ENCODE measurements at regions not wholly inside any gene's neighbourhood (a gene's known extent, or its start where the extent isn't known, plus 50 kb on each side); places are given as distances from the start of the nearest gene placed in this dataset.

GRCh38 chr6:154592199-154592860 is 81.8 kb upstream of the CNKSR3 start:
- DNase-seq: no peak
- H3K27me3 ChIP-seq: no peaks in the 10 kb centered on the region
- intact Hi-C loops (cut with DNase I): no loop called here
- H3K9ac ChIP-seq (ENCODE audit: low read depth in 2 of 2, low read length in 2 of 2): no peak overlapping the region
- TF ChIP-seq, protein P1, sequence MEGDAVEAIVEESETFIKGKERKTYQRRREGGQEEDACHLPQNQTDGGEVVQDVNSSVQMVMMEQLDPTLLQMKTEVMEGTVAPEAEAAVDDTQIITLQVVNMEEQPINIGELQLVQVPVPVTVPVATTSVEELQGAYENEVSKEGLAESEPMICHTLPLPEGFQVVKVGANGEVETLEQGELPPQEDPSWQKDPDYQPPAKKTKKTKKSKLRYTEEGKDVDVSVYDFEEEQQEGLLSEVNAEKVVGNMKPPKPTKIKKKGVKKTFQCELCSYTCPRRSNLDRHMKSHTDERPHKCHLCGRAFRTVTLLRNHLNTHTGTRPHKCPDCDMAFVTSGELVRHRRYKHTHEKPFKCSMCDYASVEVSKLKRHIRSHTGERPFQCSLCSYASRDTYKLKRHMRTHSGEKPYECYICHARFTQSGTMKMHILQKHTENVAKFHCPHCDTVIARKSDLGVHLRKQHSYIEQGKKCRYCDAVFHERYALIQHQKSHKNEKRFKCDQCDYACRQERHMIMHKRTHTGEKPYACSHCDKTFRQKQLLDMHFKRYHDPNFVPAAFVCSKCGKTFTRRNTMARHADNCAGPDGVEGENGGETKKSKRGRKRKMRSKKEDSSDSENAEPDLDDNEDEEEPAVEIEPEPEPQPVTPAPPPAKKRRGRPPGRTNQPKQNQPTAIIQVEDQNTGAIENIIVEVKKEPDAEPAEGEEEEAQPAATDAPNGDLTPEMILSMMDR (IDR thresholded peaks at IDR 0.05): no peak
- no peaks in the 10 kb centered on the region for H3K36me3 ChIP-seq
- no peaks in the 10 kb centered on the region for H3K4me1 ChIP-seq
- H3K27ac ChIP-seq: no peak overlapping the region
- no peak overlapping the region for H3K4me3 ChIP-seq
- H3K9me3 ChIP-seq: no peaks in the 10 kb centered on the region

- Histone ChIP-seq H3K27me3 (no peaks in the 10 kb centered on the region), H3K4me3 (no peak overlapping the region), H3K36me3 (no peaks in the 10 kb centered on the region), H3K4me1 (no peaks in the 10 kb centered on the region), H3K9me3 (no peaks in the 10 kb centered on the region), H3K27ac (no peak overlapping the region), H3K9ac (ENCODE audit: low read depth in 2 of 2, low read length in 2 of 2) (no peak overlapping the region)
- intact Hi-C loops (cut with DNase I): no loop called here
- TF ChIP-seq, protein P1 (IDR thresholded peaks at IDR 0.05): no peak
- no peak for DNase-seq
These were observed 82.6 kb upstream of the CNKSR3 start for GRCh38 chr6:154593122-154593521.

- DNase-seq: no peak
- Histone ChIP-seq H3K9me3 (no peaks in the 10 kb centered on the region), H3K27me3 (no peaks in the 10 kb centered on the region), H3K4me1 (no peaks in the 10 kb centered on the region), H3K27ac (no peak overlapping the region), H3K4me3 (no peak overlapping the region), H3K36me3 (no peaks in the 10 kb centered on the region), H3K9ac (ENCODE audit: low read depth in 2 of 2, low read length in 2 of 2) (no peak overlapping the region)
- intact Hi-C loops (cut with DNase I): no loop called here
- TF ChIP-seq, protein P1 (IDR thresholded peaks at IDR 0.05): no peak
These were observed 84.2 kb upstream of the CNKSR3 start for GRCh38 chr6:154594496-154595198.

GRCh38 chr6:154595538-154595937 is 85.1 kb upstream of the CNKSR3 start:
- H3K27ac ChIP-seq: no peak overlapping the region
- intact Hi-C loops (cut with DNase I): no loop called here

GRCh38 chr6:154596009-154596408 is 85.5 kb upstream of the CNKSR3 start:
- Histone ChIP-seq H3K4me3 (no peak overlapping the region), H3K9me3 (no peaks in the 10 kb centered on the region), H3K4me1 (no peaks in the 10 kb centered on the region), H3K9ac (ENCODE audit: low read depth in 2 of 2, low read length in 2 of 2) (no peak overlapping the region), H3K27ac (no peak overlapping the region), H3K36me3 (no peaks in the 10 kb centered on the region), H3K27me3 (no peaks in the 10 kb centered on the region)
- intact Hi-C loops (cut with DNase I): no loop called here
- TF ChIP-seq, protein P1 (IDR thresholded peaks at IDR 0.05): no peak
- DNase-seq: no peak

More at GRCh38 chr6:154595538-154595937, 85.1 kb upstream of the CNKSR3 start:
- H3K27me3 ChIP-seq: no peaks in the 10 kb centered on the region
- no peak overlapping the region for H3K9ac ChIP-seq (ENCODE audit: low read depth in 2 of 2, low read length in 2 of 2)
- no peaks in the 10 kb centered on the region for H3K9me3 ChIP-seq
- H3K4me3 ChIP-seq: no peak overlapping the region
- no peak for DNase-seq
- no peaks in the 10 kb centered on the region for H3K36me3 ChIP-seq
- TF ChIP-seq, protein P1 (IDR thresholded peaks at IDR 0.05): no peak
- no peaks in the 10 kb centered on the region for H3K4me1 ChIP-seq

Data from colonic mucosa (tissue), 4 donors.